Naive thymus-derived CD4-positive, alpha-beta T cell (primary cell): ENCODE measurements at regions not wholly inside any gene's neighbourhood (a gene's known extent, or its start where the extent isn't known, plus 50 kb on each side); places are given as distances from the start of the nearest gene placed in this dataset.

Experiments
- ATAC-seq: fragments of 150-1000 bp; cut with Tn5 transposase; 2 replicates; pipeline ENCODE4 v1.10.0; 2021; ENCODE audit warnings: mild to moderate bottlenecking, moderate library complexity
- CTCF ChIA-PET: fragments of 350-600 bp; sonication (Branson Sonifier 250); formaldehyde crosslinking; loops from one replicate; lab custom pipeline; 2021; ENCODE audit warnings: antibody characterized with exemption; lab: Charles Lee
- POLR2A ChIA-PET: fragments of 350-600 bp; sonication (Branson Sonifier 250); formaldehyde crosslinking; loops from one replicate; lab custom pipeline; 2021; ENCODE audit warnings: antibody characterized with exemption, inconsistent platforms; lab: Charles Lee
- DNase-seq, 9 donors: peaks; one replicate each; pipeline versions ENCODE4 v3.0.0 to v3.0.0-alpha.2; 2020 to 2022; ENCODE audit warnings: mixed read lengths in 1 of 9
- H3K27ac ChIP-seq: one replicate; pipeline ENCODE4 v1.7.0; 2013; ENCODE audit warnings: mild to moderate bottlenecking, low read depth, low read length, moderate library complexity
- H3K27me3 ChIP-seq, 2 donors: one replicate each; pipeline ENCODE4 v1.7.0; 2013; ENCODE audit warnings: low read length in 2 of 2, mild to moderate bottlenecking in 2 of 2, moderate library complexity in 2 of 2; ENCODE audit not compliant: control insufficient read depth in 2 of 2, insufficient read depth in 2 of 2
- H3K36me3 ChIP-seq, 3 experiments: 1 replicate in 2 of 3; 2 replicates in 1 of 3; pipeline ENCODE4 v1.7.0; 2013; ENCODE audit warnings: low read length in 3 of 3, mild to moderate bottlenecking in 3 of 3, moderate library complexity in 1 of 3; ENCODE audit not compliant: insufficient read depth in 3 of 3, control insufficient read depth in 2 of 3
- H3K4me1 ChIP-seq, 2 donors: one replicate each; pipeline ENCODE4 v1.7.0; 2013; ENCODE audit warnings: low read length in 2 of 2, mild to moderate bottlenecking in 2 of 2, moderate library complexity in 1 of 2; ENCODE audit not compliant: control insufficient read depth in 2 of 2, insufficient read depth in 2 of 2
- H3K4me3 ChIP-seq: 2 replicates; pipeline ENCODE4 v1.7.0; 2013; ENCODE audit warnings: mild to moderate bottlenecking, low read length
- H3K9me3 ChIP-seq, 3 experiments: 1 replicate in 2 of 3; 2 replicates in 1 of 3; pipeline ENCODE4 v1.7.0; 2013; ENCODE audit warnings: low read length in 3 of 3; ENCODE audit not compliant: control insufficient read depth in 2 of 3
- H3K27ac Mint-ChIP-seq, 9 donors: one replicate each; pipeline ENCODE4 v1.8.0; 2020 to 2022; ENCODE audit warnings: mixed read lengths in 9 of 9, mild to moderate bottlenecking in 8 of 9, moderate library complexity in 5 of 9, inconsistent platforms in 2 of 9
- H3K27me3 Mint-ChIP-seq, 5 donors: one replicate each; pipeline ENCODE4 v1.8.0; 2021 to 2022; ENCODE audit warnings: mixed read lengths in 5 of 5, mild to moderate bottlenecking in 1 of 5
- H3K36me3 Mint-ChIP-seq, 5 donors: one replicate each; pipeline ENCODE4 v1.8.0; 2020 to 2022; ENCODE audit warnings: mixed read lengths in 5 of 5, mild to moderate bottlenecking in 3 of 5, inconsistent platforms in 1 of 5
- H3K4me1 Mint-ChIP-seq, 7 donors: one replicate each; pipeline ENCODE4 v1.8.0; 2020 to 2022; ENCODE audit warnings: mixed read lengths in 7 of 7, mild to moderate bottlenecking in 3 of 7, inconsistent platforms in 1 of 7
- H3K4me3 Mint-ChIP-seq, 10 donors: one replicate each; pipeline ENCODE4 v1.8.0; 2020 to 2022; ENCODE audit warnings: mild to moderate bottlenecking in 10 of 10, mixed read lengths in 10 of 10, moderate library complexity in 6 of 10, inconsistent platforms in 2 of 10
- H3K9me3 Mint-ChIP-seq, 11 donors: one replicate each; pipeline ENCODE4 v1.8.0; 2020 to 2022; ENCODE audit warnings: mixed read lengths in 11 of 11, mild to moderate bottlenecking in 4 of 11, inconsistent platforms in 1 of 11, moderate library complexity in 1 of 11
- intact Hi-C, 2 donors: fragments of 100-400 bp; cut with micrococcal nuclease; formaldehyde crosslinking; loops; one replicate each; pipeline ENCODE4 v1.15.1; 2023

- CTCF ChIA-PET = no interaction called here
- POLR2A ChIA-PET = no interaction called here
- Mint-ChIP-seq H3K9me3 (peaks cover 0 to 17% (median 2%) of the 10 kb centered on the region in 11 donors), H3K36me3 (peaks cover 0 to 4% (median 0%) of the 10 kb centered on the region in 5 donors), H3K27me3 (peaks cover 0 to 15% (median 9%) of the 10 kb centered on the region in 5 donors), H3K27ac (no peak overlapping the region), H3K4me3 (no peak overlapping the region), H3K4me1 (peaks cover 0 to 1% (median 0%) of the 10 kb centered on the region in 7 donors)
- H3K4me3 ChIP-seq = no peak overlapping the region
- intact Hi-C loops = no loop called here
- no peaks in the 10 kb centered on the region for H3K4me1 ChIP-seq
- H3K9me3 ChIP-seq = no peaks in the 10 kb centered on the region
- DNase-seq (no peak), ATAC-seq (no peak)
- no peak overlapping the region for H3K27ac ChIP-seq
- no peaks in the 10 kb centered on the region for H3K36me3 ChIP-seq
- no peaks in the 10 kb centered on the region for H3K27me3 ChIP-seq
Measured at GRCh38 chr12:118528625-118529024, 152.3 kb downstream of the SUDS3 start.

DNA sequence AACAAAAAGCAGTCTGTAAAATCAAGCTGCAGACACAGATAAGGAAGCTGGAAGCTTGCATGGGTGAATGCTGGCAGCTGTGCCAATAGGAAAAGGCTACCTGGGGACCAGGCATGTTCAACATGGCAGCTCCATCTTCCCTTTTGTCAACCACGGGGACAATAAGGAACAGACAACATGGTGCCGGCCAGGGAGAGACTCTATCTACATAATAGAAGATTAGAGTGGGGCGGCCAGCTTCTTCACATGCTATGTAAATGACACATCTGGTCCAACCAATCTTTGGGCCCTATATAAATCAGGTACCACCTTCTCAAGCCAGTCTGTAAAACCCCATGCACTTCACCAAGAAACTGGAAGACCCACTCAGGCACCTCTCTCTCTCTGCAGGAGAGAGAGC, 157.6 kb downstream of the SUDS3 start:
- ChIA-PET CTCF (no interaction called here), POLR2A (no interaction called here)
- DNase-seq (no peak), ATAC-seq (no peak)
- no peaks in the 10 kb centered on the region for H3K27me3 ChIP-seq
- H3K36me3 Mint-ChIP-seq = peaks cover 0 to 4% (median 0%) of the 10 kb centered on the region in 5 donors
- H3K9me3 ChIP-seq = no peaks in the 10 kb centered on the region
- no peak overlapping the region for H3K4me3 Mint-ChIP-seq
- no peaks in the 10 kb centered on the region for H3K4me1 ChIP-seq
- peaks cover 0 to 1% (median 0%) of the 10 kb centered on the region in 7 donors for H3K4me1 Mint-ChIP-seq
- H3K36me3 ChIP-seq = no peaks in the 10 kb centered on the region
- H3K4me3 ChIP-seq = no peak overlapping the region
- H3K9me3 Mint-ChIP-seq = peaks cover 0 to 17% (median 4%) of the 10 kb centered on the region in 11 donors
- no peak overlapping the region for H3K27ac ChIP-seq
- intact Hi-C loops = no loop called here
- no peak overlapping the region for H3K27ac Mint-ChIP-seq
- peaks cover 0 to 27% (median 14%) of the 10 kb centered on the region in 5 donors for H3K27me3 Mint-ChIP-seq

DNA sequence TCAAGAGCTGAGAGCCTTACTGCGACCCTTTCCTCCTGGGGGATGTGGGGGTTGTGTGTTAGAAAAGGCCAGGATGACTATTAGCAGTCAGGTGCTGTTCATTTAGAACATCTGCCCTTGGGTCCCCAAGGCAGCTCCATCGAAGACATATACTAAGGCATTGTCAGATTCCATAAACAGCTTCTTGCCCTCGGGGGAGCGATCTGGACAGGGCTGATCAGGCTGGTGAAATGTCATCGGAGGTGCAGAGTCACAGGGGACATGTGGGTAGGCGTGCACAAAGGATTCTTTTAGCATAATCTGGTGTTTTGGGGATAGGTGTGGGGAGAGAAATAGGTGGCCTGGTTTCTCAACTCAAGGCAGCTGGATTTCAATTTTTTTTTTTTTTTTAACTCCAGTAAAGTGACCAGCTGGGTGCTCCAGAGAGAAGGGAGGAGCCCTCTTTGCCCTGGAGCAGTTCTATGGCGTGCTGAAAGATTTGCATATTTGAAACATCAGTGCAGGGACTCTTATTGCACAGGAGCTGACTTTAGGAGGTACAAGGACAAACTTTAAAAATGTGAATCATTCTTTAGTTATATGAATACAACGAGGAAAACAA, 160.1 kb downstream of the SUDS3 start:
- no peaks in the 10 kb centered on the region for H3K4me1 Mint-ChIP-seq
- no peak for ATAC-seq
- H3K27ac ChIP-seq = no peak overlapping the region
- DNase-seq = no peak
- H3K9me3 Mint-ChIP-seq = peaks cover 0 to 10% (median 1%) of the 10 kb centered on the region in 11 donors
- H3K9me3 ChIP-seq = no peaks in the 10 kb centered on the region
- H3K36me3 ChIP-seq = no peaks in the 10 kb centered on the region
- ChIA-PET POLR2A (no interaction called here), CTCF (no interaction called here)
- H3K27ac Mint-ChIP-seq = no peak overlapping the region
- H3K27me3 Mint-ChIP-seq = peaks cover 0 to 25% (median 13%) of the 10 kb centered on the region in 5 donors
- H3K36me3 Mint-ChIP-seq = no peaks in the 10 kb centered on the region
- H3K4me3 ChIP-seq = no peak overlapping the region
- intact Hi-C loops = no loop called here
- no peak overlapping the region for H3K4me3 Mint-ChIP-seq
- no peaks in the 10 kb centered on the region for H3K27me3 ChIP-seq
- no peaks in the 10 kb centered on the region for H3K4me1 ChIP-seq

GRCh38 chr12:118537481-118537917, 161.1 kb downstream of the SUDS3 start:
- ATAC-seq (no peak), DNase-seq (no peak)
- Mint-ChIP-seq H3K9me3 (peaks cover 0 to 10% (median 2%) of the 10 kb centered on the region in 11 donors), H3K27ac (no peak overlapping the region), H3K4me3 (no peak overlapping the region), H3K36me3 (no peaks in the 10 kb centered on the region), H3K27me3 (peaks cover 0 to 25% (median 13%) of the 10 kb centered on the region in 5 donors), H3K4me1 (no peaks in the 10 kb centered on the region)
- no peaks in the 10 kb centered on the region for H3K36me3 ChIP-seq
- no peaks in the 10 kb centered on the region for H3K4me1 ChIP-seq
- H3K27me3 ChIP-seq = no peaks in the 10 kb centered on the region
- ChIA-PET CTCF (interaction anchor here (0.5 kb wide), 1 partner anchor 8 kb away, joined by 3 read pairs; no protein-coding TSS in a partner anchor), POLR2A (no interaction called here)
- intact Hi-C loops = no loop called here
- no peak overlapping the region for H3K27ac ChIP-seq
- H3K9me3 ChIP-seq = no peaks in the 10 kb centered on the region
- no peak overlapping the region for H3K4me3 ChIP-seq

DNA sequence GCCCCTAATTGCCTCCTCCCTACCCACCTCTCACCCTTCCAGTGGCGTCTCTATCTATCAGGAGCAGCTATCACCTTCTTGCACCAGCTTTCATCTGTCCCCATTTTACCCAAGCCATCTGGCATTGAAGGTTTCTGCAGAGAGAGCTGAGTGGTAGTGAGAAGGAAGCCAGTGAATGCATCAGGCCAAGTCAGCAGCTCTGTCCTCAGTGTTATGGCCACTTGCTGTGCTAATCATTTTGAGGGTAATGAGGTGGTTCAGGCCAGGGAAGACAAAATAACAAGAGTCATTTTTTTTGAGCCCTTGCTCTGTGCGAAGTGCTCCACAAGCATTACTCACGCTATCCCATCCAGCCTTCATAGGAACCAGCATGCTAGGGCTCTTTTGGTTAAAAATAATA, 164.7 kb downstream of the SUDS3 start:
- Mint-ChIP-seq H3K4me3 (no peak overlapping the region), H3K9me3 (peaks cover 0 to 5% (median 3%) of the 10 kb centered on the region in 11 donors), H3K27me3 (peaks cover 0 to 25% (median 13%) of the 10 kb centered on the region in 5 donors), H3K4me1 (no peaks in the 10 kb centered on the region), H3K27ac (no peak overlapping the region), H3K36me3 (no peaks in the 10 kb centered on the region)
- Histone ChIP-seq H3K27me3 (no peaks in the 10 kb centered on the region), H3K27ac (no peak overlapping the region), H3K36me3 (no peaks in the 10 kb centered on the region), H3K4me3 (no peak overlapping the region), H3K4me1 (no peaks in the 10 kb centered on the region), H3K9me3 (no peaks in the 10 kb centered on the region)
- ChIA-PET CTCF (no interaction called here), POLR2A (no interaction called here)
- ATAC-seq = no peak
- intact Hi-C loops = no loop called here
- no peak for DNase-seq

GRCh38 chr12:118541934-118542333, 165.6 kb downstream of the SUDS3 start:
- Mint-ChIP-seq H3K4me3 (no peak overlapping the region), H3K9me3 (peaks cover 1 to 9% (median 5%) of the 10 kb centered on the region in 11 donors), H3K4me1 (no peaks in the 10 kb centered on the region), H3K27ac (no peak overlapping the region), H3K27me3 (peaks cover 0 to 21% (median 10%) of the 10 kb centered on the region in 5 donors), H3K36me3 (no peaks in the 10 kb centered on the region)
- Histone ChIP-seq H3K4me1 (no peaks in the 10 kb centered on the region), H3K27ac (no peak overlapping the region), H3K9me3 (no peaks in the 10 kb centered on the region), H3K4me3 (no peak overlapping the region), H3K36me3 (no peaks in the 10 kb centered on the region), H3K27me3 (no peaks in the 10 kb centered on the region)
- ChIA-PET POLR2A (no interaction called here), CTCF (no interaction called here)
- ATAC-seq (no peak), DNase-seq (no peak)
- intact Hi-C loops = no loop called here

DNA sequence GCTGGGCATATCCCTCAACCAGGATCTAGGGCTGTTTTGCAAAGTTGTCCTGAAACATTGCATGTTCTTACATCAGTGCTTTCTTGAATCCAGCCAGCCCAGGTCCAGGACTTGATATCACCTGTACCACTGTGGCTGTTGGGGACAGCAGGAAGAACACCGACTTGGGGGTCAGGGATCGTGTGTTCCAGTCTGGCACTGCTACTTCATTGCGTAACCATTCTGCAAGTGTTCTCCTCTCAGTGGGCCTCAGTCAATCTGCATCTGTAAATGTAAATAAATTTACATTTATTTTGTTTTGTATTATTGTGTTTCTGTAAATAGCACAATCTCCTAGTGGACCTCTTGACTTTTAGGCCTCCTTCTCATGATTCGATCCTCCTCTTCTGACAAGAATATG, 167.3 kb downstream of the SUDS3 start:
- H3K36me3 ChIP-seq = no peaks in the 10 kb centered on the region
- ChIA-PET POLR2A (no interaction called here), CTCF (no interaction called here)
- H3K9me3 Mint-ChIP-seq = peaks cover 2 to 20% (median 7%) of the 10 kb centered on the region in 11 donors
- DNase-seq (no peak), ATAC-seq (no peak)
- no peak overlapping the region for H3K27ac ChIP-seq
- peaks cover 0 to 11% (median 7%) of the 10 kb centered on the region in 5 donors for H3K27me3 Mint-ChIP-seq
- no peak overlapping the region for H3K4me3 Mint-ChIP-seq
- no peaks in the 10 kb centered on the region for H3K4me1 Mint-ChIP-seq
- intact Hi-C loops = no loop called here
- peaks cover 0 to 3% (median 0%) of the 10 kb centered on the region in 3 experiments for H3K9me3 ChIP-seq
- no peak overlapping the region for H3K4me3 ChIP-seq
- H3K27me3 ChIP-seq = no peaks in the 10 kb centered on the region
- no peak overlapping the region for H3K27ac Mint-ChIP-seq
- no peaks in the 10 kb centered on the region for H3K36me3 Mint-ChIP-seq
- no peaks in the 10 kb centered on the region for H3K4me1 ChIP-seq
